ENCODE measurements at regions not wholly inside any gene's neighbourhood (a gene's known extent, or its start where the extent isn't known, plus 50 kb on each side); places are given as distances from the start of the nearest gene placed in this dataset.
A peak's percentile ranks its signal among the peaks of the same experiment; 100 is the strongest.

GRCh38 chr1:201751872-201752271, 77.1 kb upstream of the IPO9 start:
- DNase-seq = no peak

GRCh38 chr1:201752333-201752732, 76.6 kb upstream of the IPO9 start:
- no peak for DNase-seq

- no peak for DNase-seq
Measured at GRCh38 chr1:201753492-201753891, 75.5 kb upstream of the IPO9 start.

- DNase-seq = no peak
Measured at GRCh38 chr1:201754353-201754752, 74.6 kb upstream of the IPO9 start.

- no peak for DNase-seq
Measured at GRCh38 chr1:201755200-201755599, 73.8 kb upstream of the IPO9 start.

- no peak for DNase-seq
Measured at GRCh38 chr1:201756406-201756805, 72.6 kb upstream of the IPO9 start.

- DNase-seq = no peak
Measured at GRCh38 chr1:201758499-201759050, 70.4 kb upstream of the IPO9 start.

GRCh38 chr1:201759194-201759815, 69.7 kb upstream of the IPO9 start:
- no peak for DNase-seq

- DNase-seq = no peak
Measured at GRCh38 chr1:201760516-201760915, 68.4 kb upstream of the IPO9 start.

GRCh38 chr1:201761178-201761577, 67.8 kb upstream of the IPO9 start:
- DNase-seq = peak; percentile 34

GRCh38 chr1:201761871-201762270, 67.1 kb upstream of the IPO9 start:
- no peak for DNase-seq

GRCh38 chr1:201762381-201762780, 66.6 kb upstream of the IPO9 start:
- DNase-seq = no peak

- DNase-seq = peak; percentile 46
Measured at GRCh38 chr1:201763455-201764140, 65.4 kb upstream of the IPO9 start.

GRCh38 chr1:201764166-201764565, 64.8 kb upstream of the IPO9 start:
- no peak for DNase-seq

- DNase-seq = no peak
Measured at GRCh38 chr1:201764579-201764978, 64.4 kb upstream of the IPO9 start.

GRCh38 chr1:201766131-201766866, 62.7 kb upstream of the IPO9 start:
- peak; percentile 71 for DNase-seq

GRCh38 chr1:201767339-201767738, 61.6 kb upstream of the IPO9 start:
- DNase-seq = no peak

- DNase-seq = no peak
Measured at GRCh38 chr1:201769072-201769471, 59.9 kb upstream of the IPO9 start.

- peak; percentile 69 for DNase-seq
Measured at GRCh38 chr1:201769966-201770365, 59.0 kb upstream of the IPO9 start.

GRCh38 chr1:201771466-201771865, 57.5 kb upstream of the IPO9 start:
- DNase-seq = no peak

GRCh38 chr1:201772178-201772577, 56.8 kb upstream of the IPO9 start:
- DNase-seq = no peak

- DNase-seq = no peak
Measured at GRCh38 chr1:201773764-201774163, 55.2 kb upstream of the IPO9 start.

GRCh38 chr1:201774224-201774982, 54.6 kb upstream of the IPO9 start:
- DNase-seq = no peak

Data from femur (tissue), 1 donor.